Astrocyte of the hippocampus (primary cell): ENCODE measurements at regions not wholly inside any gene's neighbourhood (a gene's known extent, or its start where the extent isn't known, plus 50 kb on each side); places are given as distances from the start of the nearest gene placed in this dataset.
"Not testable (repeated sequence)": the region's sequence is repeated elsewhere in the genome, so short reads cannot be mapped to it uniquely, and the experiment has no call there.

Experiments used
- DNase-seq: peaks from one replicate; pipeline ENCODE4 v3.0.0; 2011; ENCODE audit warnings: low read depth, low spot score

GRCh38 chr7:109905368-109906065, 1185.4 kb upstream of the LRRN3 start:
- DNase-seq, result not testable (repeated sequence)

GRCh38 chr7:109915670-109916069, 1175.3 kb upstream of the LRRN3 start:
- no peak for DNase-seq

GRCh38 chr7:109926738-109927137, 1164.2 kb upstream of the LRRN3 start:
- no peak for DNase-seq

- no peak for DNase-seq
Observed at GRCh38 chr7:109930049-109930448, 1160.9 kb upstream of the LRRN3 start.

GRCh38 chr7:109939207-109939606, 1151.7 kb upstream of the LRRN3 start:
- DNase-seq, result no peak

- DNase-seq, result no peak
Observed at GRCh38 chr7:109945820-109946518, 1145.0 kb upstream of the LRRN3 start.

- DNase-seq, result no peak
Observed at GRCh38 chr7:109950256-109950655, 1140.7 kb upstream of the LRRN3 start.

GRCh38 chr7:109950821-109951564, 1139.9 kb upstream of the LRRN3 start:
- peak; percentile 4 for DNase-seq

- no peak for DNase-seq
Observed at GRCh38 chr7:109951565-109951928, 1139.4 kb upstream of the LRRN3 start.

- DNase-seq, result no peak
Observed at GRCh38 chr7:109955986-109956385, 1134.9 kb upstream of the LRRN3 start.

- DNase-seq, result no peak
Observed at GRCh38 chr7:109956916-109957315, 1134.0 kb upstream of the LRRN3 start.

GRCh38 chr7:109963741-109964140, 1127.2 kb upstream of the LRRN3 start:
- DNase-seq, result no peak

- DNase-seq, result no peak
Observed at GRCh38 chr7:109964780-109965179, 1126.1 kb upstream of the LRRN3 start.

- no peak for DNase-seq
Observed at GRCh38 chr7:109967406-109967805, 1123.5 kb upstream of the LRRN3 start.

GRCh38 chr7:109983618-109984017, 1107.3 kb upstream of the LRRN3 start:
- DNase-seq, result no peak

GRCh38 chr7:109984729-109985128, 1106.2 kb upstream of the LRRN3 start:
- DNase-seq, result no peak

- DNase-seq, result peak; percentile 4
Observed at GRCh38 chr7:109986701-109987100, 1104.2 kb upstream of the LRRN3 start.

GRCh38 chr7:109996411-109996810, 1094.5 kb upstream of the LRRN3 start:
- no peak for DNase-seq

GRCh38 chr7:109996927-109997326, 1094.0 kb upstream of the LRRN3 start:
- no peak for DNase-seq

- no peak for DNase-seq
Observed at GRCh38 chr7:109997837-109998236, 1093.1 kb upstream of the LRRN3 start.

- no peak for DNase-seq
Observed at GRCh38 chr7:110001254-110001938, 1089.5 kb upstream of the LRRN3 start.

GRCh38 chr7:110003827-110004226, 1087.1 kb upstream of the LRRN3 start:
- DNase-seq, result no peak
